H1 (cell line): ENCODE measurements at regions not wholly inside any gene's neighbourhood (a gene's known extent, or its start where the extent isn't known, plus 50 kb on each side); places are given as distances from the start of the nearest gene placed in this dataset.

ENCODE experiments used
- CREB1 ChIP-seq: IDR thresholded peaks from 2 replicates; pipeline ENCODE4 v1.6.1; 2012; ENCODE audit warnings: inconsistent platforms
- EZH2 ChIP-seq: fragments of 200-600 bp; sonication (generic); IDR thresholded peaks from 2 replicates; pipeline ENCODE4 v1.7.1; 2012; ENCODE audit warnings: low read depth, mild to moderate bottlenecking, moderate library complexity, low read length, inconsistent platforms; ENCODE audit not compliant: severe bottlenecking
- MAFK ChIP-seq: IDR thresholded peaks from 2 replicates; pipeline ENCODE4 v1.6.1; 2012; ENCODE audit warnings: low read depth, mild to moderate bottlenecking, improper control_type of control experiment, low read length
- POLR2A ChIP-seq, 2 experiments: IDR thresholded peaks; 1 replicate in 1 of 2; 2 replicates in 1 of 2; pipeline ENCODE4 v1.6.1; 2011; ENCODE audit warnings: low read depth in 2 of 2, low read length in 2 of 2, mild to moderate bottlenecking in 2 of 2; ENCODE audit errors: control extremely low read depth in 1 of 2
- POLR2AphosphoS5 ChIP-seq: IDR thresholded peaks from 2 replicates; pipeline ENCODE4 v1.6.1; 2011; ENCODE audit warnings: low read depth, low read length
- TF ChIP-seq, protein P1 (sequence below), 3 experiments: IDR thresholded peaks; 1 replicate in 2 of 3; 2 replicates in 1 of 3; pipeline versions ENCODE4 v1.5.1 to v1.6.1; 2011; ENCODE audit warnings: low read length in 3 of 3, mild to moderate bottlenecking in 3 of 3, inconsistent platforms in 2 of 3, low read depth in 1 of 3, moderate library complexity in 1 of 3; ENCODE audit not compliant: insufficient read depth in 1 of 3; ENCODE audit errors: control extremely low read depth in 1 of 3

- TF ChIP-seq POLR2A (IDR thresholded peaks at IDR 0.05; ENCODE audit: control extremely low read depth in 1 of 2, low read depth in 2 of 2, low read length in 2 of 2) (no peak), EZH2 (no peak), MAFK (no peak), CREB1 (no peak), POLR2AphosphoS5 (no peak)
- TF ChIP-seq, protein P1, sequence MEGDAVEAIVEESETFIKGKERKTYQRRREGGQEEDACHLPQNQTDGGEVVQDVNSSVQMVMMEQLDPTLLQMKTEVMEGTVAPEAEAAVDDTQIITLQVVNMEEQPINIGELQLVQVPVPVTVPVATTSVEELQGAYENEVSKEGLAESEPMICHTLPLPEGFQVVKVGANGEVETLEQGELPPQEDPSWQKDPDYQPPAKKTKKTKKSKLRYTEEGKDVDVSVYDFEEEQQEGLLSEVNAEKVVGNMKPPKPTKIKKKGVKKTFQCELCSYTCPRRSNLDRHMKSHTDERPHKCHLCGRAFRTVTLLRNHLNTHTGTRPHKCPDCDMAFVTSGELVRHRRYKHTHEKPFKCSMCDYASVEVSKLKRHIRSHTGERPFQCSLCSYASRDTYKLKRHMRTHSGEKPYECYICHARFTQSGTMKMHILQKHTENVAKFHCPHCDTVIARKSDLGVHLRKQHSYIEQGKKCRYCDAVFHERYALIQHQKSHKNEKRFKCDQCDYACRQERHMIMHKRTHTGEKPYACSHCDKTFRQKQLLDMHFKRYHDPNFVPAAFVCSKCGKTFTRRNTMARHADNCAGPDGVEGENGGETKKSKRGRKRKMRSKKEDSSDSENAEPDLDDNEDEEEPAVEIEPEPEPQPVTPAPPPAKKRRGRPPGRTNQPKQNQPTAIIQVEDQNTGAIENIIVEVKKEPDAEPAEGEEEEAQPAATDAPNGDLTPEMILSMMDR (IDR thresholded peaks at IDR 0.05; ENCODE audit: control extremely low read depth in 1 of 3, insufficient read depth in 1 of 3, low read depth in 1 of 3, low read length in 3 of 3), result no peak
Measured at GRCh38 chr4:134999169-134999568, 797.6 kb upstream of the PABPC4L start.
